ENCODE measurements at regions not wholly inside any gene's neighbourhood (a gene's known extent, or its start where the extent isn't known, plus 50 kb on each side); places are given as distances from the start of the nearest gene placed in this dataset.

GRCh38 chr6:40817369-40817768, 221.7 kb downstream of the UNC5CL start:
- no peaks in the 10 kb centered on the region for H3K4me1 ChIP-seq (ENCODE audit: control insufficient read depth, extremely low read depth, insufficient read depth, low read length)
- H2AFZ ChIP-seq (ENCODE audit: low read depth, low read length), result no peak overlapping the region
- BruUV-seq (replicated peaks), result no TSS peak
- ChIA-PET POLR2A (no interaction called here), CTCF (no interaction called here)
- no peak overlapping the region for H3K27ac ChIP-seq (ENCODE audit: insufficient read depth, low read depth, low read length)
- no peaks in the 10 kb centered on the region for H3K9me1 ChIP-seq (replicated peaks; ENCODE audit: control insufficient read depth, extremely low read depth, insufficient read depth, low read length)
- no peak overlapping the region for H3K4me2 ChIP-seq (ENCODE audit: insufficient read depth, low read length)
- H3K79me2 ChIP-seq (ENCODE audit: control insufficient read depth, insufficient read depth, low read length), result no peaks in the 10 kb centered on the region
- no peaks in the 10 kb centered on the region for H3K27me3 ChIP-seq (ENCODE audit: control insufficient read depth in 2 of 2, insufficient read depth in 2 of 2, low read length in 2 of 2)
- DNase-seq (ENCODE audit: low read depth, low spot score), result no peak
- no peaks in the 10 kb centered on the region for H3K36me3 ChIP-seq (ENCODE audit: control insufficient read depth in 2 of 2, extremely low read depth in 1 of 2, insufficient read depth in 2 of 2, low read length in 2 of 2)
- no peaks in the 10 kb centered on the region for H4K20me1 ChIP-seq (replicated peaks; ENCODE audit: control insufficient read depth, extremely low read depth, insufficient read depth, low read length)
- no peaks in the 10 kb centered on the region for H3K9me3 ChIP-seq (replicated peaks; ENCODE audit: control insufficient read depth, insufficient read depth, low read length)
- no peak for FAIRE-seq
- intact Hi-C loops (cut with micrococcal nuclease), result no loop called here
- no peak overlapping the region for H3K9ac ChIP-seq (replicated peaks; ENCODE audit: extremely low read depth, insufficient read depth, low read length)
- no peak overlapping the region for H3K4me3 ChIP-seq (replicated peaks in 1 of 3; ENCODE audit: insufficient read depth in 1 of 3, low read depth in 1 of 3, low read length in 3 of 3)
- dilution Hi-C loops (cut with MboI; ENCODE audit: extremely low pct_ligation_motif_present, low sequenced_read_pairs), result no loop called here
- TF ChIP-seq JUN (IDR thresholded peaks at IDR 0.05; ENCODE audit: borderline replicate concordance, insufficient read depth, insufficient read length, low read depth), result no peak

DNA sequence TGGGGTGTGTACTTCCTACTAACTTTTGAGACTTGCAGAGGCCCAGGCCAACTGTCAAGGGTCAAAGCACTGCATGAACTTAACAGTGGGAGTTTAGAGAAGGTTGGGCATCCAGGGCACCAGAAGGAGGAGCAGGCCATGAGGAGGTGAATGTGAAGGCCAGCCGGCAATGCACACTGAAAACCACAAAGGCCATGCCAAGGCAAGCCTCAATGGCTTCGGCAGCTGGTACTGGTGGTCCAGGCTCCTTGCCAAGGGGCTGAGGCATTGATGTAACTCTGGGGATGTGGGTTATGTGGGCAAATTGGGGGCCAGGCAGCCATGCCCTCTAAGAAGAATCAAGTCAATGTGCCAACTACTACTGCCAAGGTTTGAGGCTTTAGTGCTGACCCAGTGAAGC, 222.4 kb downstream of the UNC5CL start:
- no peaks in the 10 kb centered on the region for H3K9me3 ChIP-seq (replicated peaks; ENCODE audit: control insufficient read depth, insufficient read depth, low read length)
- H3K36me3 ChIP-seq (ENCODE audit: control insufficient read depth in 2 of 2, extremely low read depth in 1 of 2, insufficient read depth in 2 of 2, low read length in 2 of 2), result no peaks in the 10 kb centered on the region
- no peaks in the 10 kb centered on the region for H3K27me3 ChIP-seq (ENCODE audit: control insufficient read depth in 2 of 2, insufficient read depth in 2 of 2, low read length in 2 of 2)
- intact Hi-C loops (cut with micrococcal nuclease), result no loop called here
- no peak for FAIRE-seq
- CTCF ChIA-PET, result no interaction called here
- H3K9me1 ChIP-seq (replicated peaks; ENCODE audit: control insufficient read depth, extremely low read depth, insufficient read depth, low read length), result no peaks in the 10 kb centered on the region
- no peaks in the 10 kb centered on the region for H4K20me1 ChIP-seq (replicated peaks; ENCODE audit: control insufficient read depth, extremely low read depth, insufficient read depth, low read length)
- DNase-seq (ENCODE audit: low read depth, low spot score), result no peak
- no peaks in the 10 kb centered on the region for H3K4me1 ChIP-seq (ENCODE audit: control insufficient read depth, extremely low read depth, insufficient read depth, low read length)
- H3K79me2 ChIP-seq (ENCODE audit: control insufficient read depth, insufficient read depth, low read length), result no peaks in the 10 kb centered on the region
- no peak overlapping the region for H3K27ac ChIP-seq (ENCODE audit: insufficient read depth, low read depth, low read length)
- dilution Hi-C loops (cut with MboI; ENCODE audit: extremely low pct_ligation_motif_present, low sequenced_read_pairs), result no loop called here
- TF ChIP-seq MYC (IDR thresholded peaks at IDR 0.05; ENCODE audit: low read depth, low read length), result no peak
- no peak for TF ChIP-seq FOS (IDR thresholded peaks at IDR 0.05; ENCODE audit: borderline replicate concordance, insufficient read depth, low read length)
- TF ChIP-seq EZH2 (IDR thresholded peaks at IDR 0.05; ENCODE audit: borderline replicate concordance, low read depth, low read length, severe bottlenecking), result no peak
- H3K4me2 ChIP-seq (ENCODE audit: insufficient read depth, low read length), result no peak overlapping the region
- BruUV-seq (replicated peaks), result no TSS peak
- POLR2A ChIA-PET, result no interaction called here
- no peak overlapping the region for H2AFZ ChIP-seq (ENCODE audit: low read depth, low read length)
- no peak overlapping the region for H3K9ac ChIP-seq (replicated peaks; ENCODE audit: extremely low read depth, insufficient read depth, low read length)
- no peak overlapping the region for H3K4me3 ChIP-seq (replicated peaks in 1 of 3; ENCODE audit: insufficient read depth in 1 of 3, low read depth in 1 of 3, low read length in 3 of 3)
